ENCODE measurements at regions not wholly inside any gene's neighbourhood (a gene's known extent, or its start where the extent isn't known, plus 50 kb on each side); places are given as distances from the start of the nearest gene placed in this dataset.

GRCh38 chr20:40493071-40493470, 196.0 kb downstream of the MAFB start:
- DNase-seq (ENCODE audit: low read depth in 2 of 2): no peak

GRCh38 chr20:40491009-40491590, 197.9 kb downstream of the MAFB start:
- DNase-seq (ENCODE audit: low read depth in 2 of 2): no peak

- no peak for DNase-seq (ENCODE audit: low read depth in 2 of 2)
These were observed 199.2 kb downstream of the MAFB start for GRCh38 chr20:40489886-40490285.

GRCh38 chr20:40488401-40488800, 200.6 kb downstream of the MAFB start:
- no peak for DNase-seq (ENCODE audit: low read depth in 2 of 2)

GRCh38 chr20:40486297-40486696, 202.7 kb downstream of the MAFB start:
- no peak for DNase-seq (ENCODE audit: low read depth in 2 of 2)

GRCh38 chr20:40481743-40482458, 207.1 kb downstream of the MAFB start:
- DNase-seq (ENCODE audit: low read depth in 2 of 2): no peak

GRCh38 chr20:40481337-40481736, 207.7 kb downstream of the MAFB start:
- no peak for DNase-seq (ENCODE audit: low read depth in 2 of 2)

- DNase-seq (ENCODE audit: low read depth in 2 of 2): no peak
These were observed 211.2 kb downstream of the MAFB start for GRCh38 chr20:40477805-40478204.

GRCh38 chr20:40476461-40476860, 212.6 kb downstream of the MAFB start:
- no peak for DNase-seq (ENCODE audit: low read depth in 2 of 2)

- DNase-seq (ENCODE audit: low read depth in 2 of 2): no peak
These were observed 216.1 kb downstream of the MAFB start for GRCh38 chr20:40472905-40473304.

- no peak for DNase-seq (ENCODE audit: low read depth in 2 of 2)
These were observed 217.8 kb downstream of the MAFB start for GRCh38 chr20:40471261-40471629.

GRCh38 chr20:40470445-40471260, 218.4 kb downstream of the MAFB start:
- no peak for DNase-seq (ENCODE audit: low read depth in 2 of 2)

GRCh38 chr20:40468759-40469158, 220.3 kb downstream of the MAFB start:
- DNase-seq (ENCODE audit: low read depth in 2 of 2): no peak

- no peak for DNase-seq (ENCODE audit: low read depth in 2 of 2)
These were observed 221.2 kb downstream of the MAFB start for GRCh38 chr20:40467703-40468411.

- DNase-seq (ENCODE audit: low read depth in 2 of 2): no peak
These were observed 222.0 kb downstream of the MAFB start for GRCh38 chr20:40467067-40467466.

- DNase-seq (ENCODE audit: low read depth in 2 of 2): no peak
These were observed 224.3 kb downstream of the MAFB start for GRCh38 chr20:40464731-40465208.

GRCh38 chr20:40463171-40463570, 225.9 kb downstream of the MAFB start:
- DNase-seq (ENCODE audit: low read depth in 2 of 2): no peak

- no peak for DNase-seq (ENCODE audit: low read depth in 2 of 2)
These were observed 226.5 kb downstream of the MAFB start for GRCh38 chr20:40462566-40462965.

GRCh38 chr20:40459299-40459698, 229.7 kb downstream of the MAFB start:
- no peak for DNase-seq (ENCODE audit: low read depth in 2 of 2)

- no peak for DNase-seq (ENCODE audit: low read depth in 2 of 2)
These were observed 231.6 kb downstream of the MAFB start for GRCh38 chr20:40457404-40457803.

GRCh38 chr20:40452758-40453157, 236.3 kb downstream of the MAFB start:
- DNase-seq (ENCODE audit: low read depth in 2 of 2): no peak

GRCh38 chr20:40451552-40451951, 237.5 kb downstream of the MAFB start:
- no peak for DNase-seq (ENCODE audit: low read depth in 2 of 2)
